HEK293 (cell line): ENCODE measurements at regions not wholly inside any gene's neighbourhood (a gene's known extent, or its start where the extent isn't known, plus 50 kb on each side); places are given as distances from the start of the nearest gene placed in this dataset.

ENCODE experiments used
- CTCF ChIA-PET: fragments of 350-600 bp; formaldehyde crosslinking; extraction: SDS; loops from one replicate; lab custom pipeline; 2021; ENCODE audit warnings: antibody characterized with exemption; lab: Yijun Ruan, JAX
- POLR2A ChIA-PET: fragments of 300-600 bp; formaldehyde crosslinking; extraction: SDS; loops from one replicate; lab custom pipeline; 2020; ENCODE audit warnings: antibody characterized with exemption, inconsistent platforms; lab: Yijun Ruan, JAX
- H3K27ac ChIP-seq: fragments of 200-500 bp; sonication (Bioruptor generic); 2 replicates; pipeline ENCODE4 v1.5.1; 2014; ENCODE audit warnings: low read depth, low read length, control low read depth, inconsistent platforms; ENCODE audit errors: extremely low read depth
- H3K36me3 ChIP-seq, 2 experiments: fragments of 200-500 bp in 1 of 2; sonication (Bioruptor generic) in 1 of 2; 1 replicate in 1 of 2; 2 replicates in 1 of 2; pipeline ENCODE4 v1.5.1; 2014 to 2017; ENCODE audit warnings: inconsistent platforms in 2 of 2, low read length in 2 of 2; ENCODE audit not compliant: control insufficient read depth in 2 of 2, insufficient read depth in 1 of 2
- H3K4me1 ChIP-seq: fragments of 200-500 bp; sonication (Bioruptor generic); 2 replicates; pipeline ENCODE4 v1.5.1; 2014; ENCODE audit warnings: mild to moderate bottlenecking, low read length, inconsistent platforms; ENCODE audit not compliant: control insufficient read depth, insufficient read depth
- H3K4me3 ChIP-seq: 2 replicates; pipeline ENCODE4 v1.5.1; 2011; ENCODE audit warnings: low read depth, mild to moderate bottlenecking, control low read depth, low read length, moderate library complexity
- H3K9me3 ChIP-seq: fragments of 200-500 bp; sonication (Bioruptor generic); 2 replicates; pipeline ENCODE4 v1.5.1; 2014; ENCODE audit warnings: low read depth, low read length, inconsistent platforms; ENCODE audit not compliant: control insufficient read depth, insufficient read depth
- FEZF1 ChIP-seq: fragments of 450-650 bp; formaldehyde crosslinking; IDR thresholded peaks from 2 replicates; pipeline ENCODE4 v1.5.1; 2016; ENCODE audit warnings: missing biosample characterization, missing genetic modification characterization
- KLF1 ChIP-seq: fragments of 450-650 bp; formaldehyde crosslinking; IDR thresholded peaks from 2 replicates; pipeline ENCODE4 v1.5.1; 2016; ENCODE audit warnings: missing biosample characterization, missing genetic modification characterization
- SCRT1 ChIP-seq: fragments of 450-650 bp; formaldehyde crosslinking; IDR thresholded peaks from 2 replicates; pipeline ENCODE4 v1.5.1; 2016; ENCODE audit warnings: missing biosample characterization, missing genetic modification characterization, borderline replicate concordance
- WT1 ChIP-seq: fragments of 450-650 bp; formaldehyde crosslinking; IDR thresholded peaks from 2 replicates; pipeline ENCODE4 v1.5.1; 2016; ENCODE audit warnings: missing biosample characterization, missing genetic modification characterization
- ZIC2 ChIP-seq: fragments of 450-650 bp; formaldehyde crosslinking; IDR thresholded peaks from 2 replicates; pipeline ENCODE4 v1.5.1; 2016; ENCODE audit warnings: missing biosample characterization, missing genetic modification characterization
- ZNF155 ChIP-seq: fragments of 450-650 bp; formaldehyde crosslinking; IDR thresholded peaks from 2 replicates; pipeline ENCODE4 v1.5.1; 2016; ENCODE audit warnings: missing biosample characterization, missing genetic modification characterization
- ZNF211 ChIP-seq: fragments of 450-650 bp; formaldehyde crosslinking; IDR thresholded peaks from 2 replicates; pipeline ENCODE4 v1.5.1; 2016; ENCODE audit warnings: low read depth, missing biosample characterization, missing genetic modification characterization
- ZNF223 ChIP-seq: fragments of 450-650 bp; formaldehyde crosslinking; IDR thresholded peaks from 2 replicates; pipeline ENCODE4 v1.5.1; 2016; ENCODE audit warnings: missing biosample characterization, missing genetic modification characterization
- ZNF354C ChIP-seq: fragments of 450-650 bp; formaldehyde crosslinking; IDR thresholded peaks from 2 replicates; pipeline ENCODE4 v1.5.1; 2016; ENCODE audit warnings: missing biosample characterization, missing genetic modification characterization, low read depth, borderline replicate concordance
- ZNF394 ChIP-seq: fragments of 450-650 bp; formaldehyde crosslinking; IDR thresholded peaks from 2 replicates; pipeline ENCODE4 v1.5.1; 2016; ENCODE audit warnings: missing biosample characterization, missing genetic modification characterization, mild to moderate bottlenecking, moderate library complexity, borderline replicate concordance
- ZNF555 ChIP-seq: fragments of 450-650 bp; formaldehyde crosslinking; conservative IDR thresholded peaks from 2 replicates; pipeline ENCODE4 v1.5.1; 2017; ENCODE audit warnings: missing biosample characterization, mild to moderate bottlenecking, missing genetic modification characterization, inconsistent platforms
- ZNF561 ChIP-seq: fragments of 450-650 bp; IDR thresholded peaks from 2 replicates; pipeline ENCODE4 v1.5.1; 2018; ENCODE audit warnings: missing biosample characterization, missing genetic modification characterization, borderline replicate concordance
- ZNF585B ChIP-seq: fragments of 450-650 bp; formaldehyde crosslinking; IDR thresholded peaks from 2 replicates; pipeline ENCODE4 v1.5.1; 2016; ENCODE audit warnings: missing biosample characterization, missing genetic modification characterization
- ZNF596 ChIP-seq: fragments of 450-650 bp; IDR thresholded peaks from 2 replicates; pipeline ENCODE4 v1.5.0; 2018; ENCODE audit warnings: missing biosample characterization, mild to moderate bottlenecking, missing genetic modification characterization, moderate library complexity
- ZNF747 ChIP-seq: fragments of 450-650 bp; formaldehyde crosslinking; IDR thresholded peaks from 2 replicates; pipeline ENCODE4 v1.5.1; 2016; ENCODE audit warnings: missing biosample characterization, missing genetic modification characterization
- ZNF830 ChIP-seq: fragments of 450-650 bp; IDR thresholded peaks from 2 replicates; pipeline ENCODE4 v1.5.0; 2018; ENCODE audit warnings: missing biosample characterization, missing genetic modification characterization, low read depth, mild to moderate bottlenecking, moderate library complexity
- TF ChIP-seq, protein P1 (sequence below): fragments of 450-650 bp; formaldehyde crosslinking; IDR thresholded peaks from 2 replicates; pipeline ENCODE4 v1.5.1; 2016; ENCODE audit warnings: missing biosample characterization, missing genetic modification characterization
- TF ChIP-seq, protein P2 (sequence below): fragments of 450-650 bp; formaldehyde crosslinking; IDR thresholded peaks from 2 replicates; pipeline ENCODE4 v1.5.1; 2016; ENCODE audit warnings: missing biosample characterization, missing genetic modification characterization, low read depth
- TF ChIP-seq, protein P3 (sequence below): fragments of 450-650 bp; formaldehyde crosslinking; IDR thresholded peaks from 2 replicates; pipeline ENCODE4 v1.5.1; 2016; ENCODE audit warnings: missing biosample characterization, missing genetic modification characterization
- TF ChIP-seq, protein P4 (sequence below): fragments of 450-650 bp; formaldehyde crosslinking; IDR thresholded peaks from 2 replicates; pipeline ENCODE4 v1.5.1; 2016; ENCODE audit warnings: missing biosample characterization, missing genetic modification characterization
- TF ChIP-seq, protein P5 (sequence below): sonication (generic); formaldehyde crosslinking; IDR thresholded peaks from 2 replicates; pipeline ENCODE4 v1.8.1; 2022; ENCODE audit warnings: mild to moderate bottlenecking, moderate library complexity, missing genetic modification reagents

DNA sequence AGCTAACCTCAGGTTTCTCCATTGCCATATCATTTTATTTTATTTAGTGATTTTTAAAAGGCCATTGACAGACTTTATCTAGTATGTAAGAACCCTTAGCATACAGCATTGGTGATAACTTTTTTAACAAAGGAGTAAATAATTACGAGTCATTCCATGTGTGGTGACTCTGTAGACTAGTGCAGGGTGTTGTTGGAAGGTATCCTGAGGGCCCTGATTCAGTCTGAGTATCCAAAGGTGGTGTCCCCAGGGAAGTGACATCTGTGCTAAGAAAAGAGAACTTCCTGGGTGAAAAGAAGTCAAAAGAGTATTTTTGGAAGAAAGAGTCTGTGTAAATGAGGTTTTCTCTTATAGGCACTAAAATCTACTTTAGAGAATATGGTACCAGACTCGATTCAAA, 308.4 kb downstream of the C7orf25 start:
- H3K36me3 ChIP-seq: no peaks in the 10 kb centered on the region
- TF ChIP-seq ZNF561 (tag by site-specific recombination) (no peak), ZNF747 (no peak), ZNF394 (tag by site-specific recombination) (no peak), ZNF155 (no peak), ZNF223 (tag by site-specific recombination) (no peak), ZNF555 (tag by site-specific recombination) (no peak), FEZF1 (tag by site-specific recombination) (no peak)
- no peak overlapping the region for H3K4me3 ChIP-seq
- H3K27ac ChIP-seq: no peak overlapping the region
- ChIA-PET POLR2A (no interaction called here), CTCF (interaction anchor here (0.6 kb wide), 1 partner anchor 13 kb away, joined by 3 read pairs; no protein-coding TSS in a partner anchor)
- no peaks in the 10 kb centered on the region for H3K4me1 ChIP-seq
- no peaks in the 10 kb centered on the region for H3K9me3 ChIP-seq

DNA sequence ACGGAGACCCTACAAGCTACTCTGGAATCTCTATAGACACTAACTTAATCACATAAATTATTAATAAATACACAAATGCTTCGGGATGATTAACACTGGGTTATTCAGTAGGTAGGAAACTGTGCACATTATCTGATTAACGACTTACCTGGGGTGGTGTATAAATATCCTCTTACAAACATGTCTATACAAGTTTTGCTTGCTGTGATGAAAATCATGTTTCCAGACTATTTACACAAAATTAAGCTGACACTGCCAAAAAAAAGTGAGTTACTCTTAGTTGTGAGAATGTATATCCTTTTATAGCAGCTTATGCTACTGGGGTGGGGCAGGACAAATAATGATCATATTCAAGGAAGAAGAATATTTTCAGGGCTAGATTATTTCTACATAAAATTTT, 314.6 kb downstream of the C7orf25 start:
- no peak overlapping the region for H3K4me3 ChIP-seq
- ChIA-PET CTCF (interaction anchor here (1.7 kb wide), 1 partner anchor 12 kb away, joined by 4 read pairs; no protein-coding TSS in a partner anchor), POLR2A (no interaction called here)
- H3K36me3 ChIP-seq: no peaks in the 10 kb centered on the region
- no peaks in the 10 kb centered on the region for H3K4me1 ChIP-seq
- H3K9me3 ChIP-seq: no peaks in the 10 kb centered on the region
- TF ChIP-seq KLF1 (no peak), WT1 (tag by site-specific recombination) (no peak)
- TF ChIP-seq, protein P1, sequence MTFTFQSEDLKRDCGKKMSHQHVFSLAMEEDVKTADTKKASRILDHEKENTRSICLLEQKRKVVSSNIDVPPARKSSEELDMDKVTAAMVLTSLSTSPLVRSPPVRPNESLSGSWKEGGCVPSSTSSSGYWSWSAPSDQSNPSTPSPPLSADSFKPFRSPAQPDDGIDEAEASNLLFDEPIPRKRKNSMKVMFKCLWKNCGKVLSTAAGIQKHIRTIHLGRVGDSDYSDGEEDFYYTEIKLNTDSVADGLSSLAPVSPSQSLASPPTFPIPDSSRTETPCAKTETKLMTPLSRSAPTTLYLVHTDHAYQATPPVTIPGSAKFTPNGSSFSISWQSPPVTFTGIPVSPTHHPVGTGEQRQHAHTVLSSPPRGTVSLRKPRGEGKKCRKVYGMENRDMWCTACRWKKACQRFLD (tag by site-specific recombination): no peak
- TF ChIP-seq, protein P2, sequence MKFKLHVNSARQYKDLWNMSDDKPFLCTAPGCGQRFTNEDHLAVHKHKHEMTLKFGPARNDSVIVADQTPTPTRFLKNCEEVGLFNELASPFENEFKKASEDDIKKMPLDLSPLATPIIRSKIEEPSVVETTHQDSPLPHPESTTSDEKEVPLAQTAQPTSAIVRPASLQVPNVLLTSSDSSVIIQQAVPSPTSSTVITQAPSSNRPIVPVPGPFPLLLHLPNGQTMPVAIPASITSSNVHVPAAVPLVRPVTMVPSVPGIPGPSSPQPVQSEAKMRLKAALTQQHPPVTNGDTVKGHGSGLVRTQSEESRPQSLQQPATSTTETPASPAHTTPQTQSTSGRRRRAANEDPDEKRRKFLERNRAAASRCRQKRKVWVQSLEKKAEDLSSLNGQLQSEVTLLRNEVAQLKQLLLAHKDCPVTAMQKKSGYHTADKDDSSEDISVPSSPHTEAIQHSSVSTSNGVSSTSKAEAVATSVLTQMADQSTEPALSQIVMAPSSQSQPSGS (tag by site-specific recombination): no peak
- H3K27ac ChIP-seq: no peak overlapping the region

DNA sequence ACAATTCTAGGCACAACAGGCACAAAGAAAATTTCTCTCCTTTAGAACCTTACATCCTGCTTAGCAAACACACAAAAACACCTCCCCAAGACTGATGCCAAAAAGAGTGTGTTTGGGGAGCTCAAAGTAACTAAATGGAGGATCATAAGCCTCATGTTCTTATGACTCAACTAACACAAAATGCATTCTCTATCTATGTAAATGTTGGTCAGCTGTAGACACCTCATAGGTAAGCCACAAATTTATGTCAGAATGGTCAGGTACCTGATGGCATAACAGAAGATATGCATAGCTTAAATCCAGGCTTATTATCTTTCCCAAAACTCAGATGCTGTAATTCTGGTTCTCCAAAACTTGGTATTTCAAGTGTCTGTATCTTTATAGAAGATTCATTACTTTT, 315.1 kb downstream of the C7orf25 start:
- Histone ChIP-seq H3K4me3 (no peak overlapping the region), H3K36me3 (no peaks in the 10 kb centered on the region), H3K4me1 (no peaks in the 10 kb centered on the region), H3K9me3 (no peaks in the 10 kb centered on the region), H3K27ac (no peak overlapping the region)
- no peak for TF ChIP-seq ZNF354C (tag by site-specific recombination)
- TF ChIP-seq, protein P3, sequence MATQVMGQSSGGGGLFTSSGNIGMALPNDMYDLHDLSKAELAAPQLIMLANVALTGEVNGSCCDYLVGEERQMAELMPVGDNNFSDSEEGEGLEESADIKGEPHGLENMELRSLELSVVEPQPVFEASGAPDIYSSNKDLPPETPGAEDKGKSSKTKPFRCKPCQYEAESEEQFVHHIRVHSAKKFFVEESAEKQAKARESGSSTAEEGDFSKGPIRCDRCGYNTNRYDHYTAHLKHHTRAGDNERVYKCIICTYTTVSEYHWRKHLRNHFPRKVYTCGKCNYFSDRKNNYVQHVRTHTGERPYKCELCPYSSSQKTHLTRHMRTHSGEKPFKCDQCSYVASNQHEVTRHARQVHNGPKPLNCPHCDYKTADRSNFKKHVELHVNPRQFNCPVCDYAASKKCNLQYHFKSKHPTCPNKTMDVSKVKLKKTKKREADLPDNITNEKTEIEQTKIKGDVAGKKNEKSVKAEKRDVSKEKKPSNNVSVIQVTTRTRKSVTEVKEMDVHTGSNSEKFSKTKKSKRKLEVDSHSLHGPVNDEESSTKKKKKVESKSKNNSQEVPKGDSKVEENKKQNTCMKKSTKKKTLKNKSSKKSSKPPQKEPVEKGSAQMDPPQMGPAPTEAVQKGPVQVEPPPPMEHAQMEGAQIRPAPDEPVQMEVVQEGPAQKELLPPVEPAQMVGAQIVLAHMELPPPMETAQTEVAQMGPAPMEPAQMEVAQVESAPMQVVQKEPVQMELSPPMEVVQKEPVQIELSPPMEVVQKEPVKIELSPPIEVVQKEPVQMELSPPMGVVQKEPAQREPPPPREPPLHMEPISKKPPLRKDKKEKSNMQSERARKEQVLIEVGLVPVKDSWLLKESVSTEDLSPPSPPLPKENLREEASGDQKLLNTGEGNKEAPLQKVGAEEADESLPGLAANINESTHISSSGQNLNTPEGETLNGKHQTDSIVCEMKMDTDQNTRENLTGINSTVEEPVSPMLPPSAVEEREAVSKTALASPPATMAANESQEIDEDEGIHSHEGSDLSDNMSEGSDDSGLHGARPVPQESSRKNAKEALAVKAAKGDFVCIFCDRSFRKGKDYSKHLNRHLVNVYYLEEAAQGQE: no peak
- TF ChIP-seq, protein P4, sequence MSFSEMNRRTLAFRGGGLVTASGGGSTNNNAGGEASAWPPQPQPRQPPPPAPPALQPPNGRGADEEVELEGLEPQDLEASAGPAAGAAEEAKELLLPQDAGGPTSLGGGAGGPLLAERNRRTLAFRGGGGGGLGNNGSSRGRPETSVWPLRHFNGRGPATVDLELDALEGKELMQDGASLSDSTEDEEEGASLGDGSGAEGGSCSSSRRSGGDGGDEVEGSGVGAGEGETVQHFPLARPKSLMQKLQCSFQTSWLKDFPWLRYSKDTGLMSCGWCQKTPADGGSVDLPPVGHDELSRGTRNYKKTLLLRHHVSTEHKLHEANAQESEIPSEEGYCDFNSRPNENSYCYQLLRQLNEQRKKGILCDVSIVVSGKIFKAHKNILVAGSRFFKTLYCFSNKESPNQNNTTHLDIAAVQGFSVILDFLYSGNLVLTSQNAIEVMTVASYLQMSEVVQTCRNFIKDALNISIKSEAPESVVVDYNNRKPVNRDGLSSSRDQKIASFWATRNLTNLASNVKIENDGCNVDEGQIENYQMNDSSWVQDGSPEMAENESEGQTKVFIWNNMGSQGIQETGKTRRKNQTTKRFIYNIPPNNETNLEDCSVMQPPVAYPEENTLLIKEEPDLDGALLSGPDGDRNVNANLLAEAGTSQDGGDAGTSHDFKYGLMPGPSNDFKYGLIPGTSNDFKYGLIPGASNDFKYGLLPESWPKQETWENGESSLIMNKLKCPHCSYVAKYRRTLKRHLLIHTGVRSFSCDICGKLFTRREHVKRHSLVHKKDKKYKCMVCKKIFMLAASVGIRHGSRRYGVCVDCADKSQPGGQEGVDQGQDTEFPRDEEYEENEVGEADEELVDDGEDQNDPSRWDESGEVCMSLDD (tag by site-specific recombination): no peak
- no peak for TF ChIP-seq ZNF830 (tag by site-specific recombination)
- TF ChIP-seq ZNF211 (tag by site-specific recombination): no peak
- TF ChIP-seq ZIC2: no peak
- no peak for TF ChIP-seq ZNF585B
- TF ChIP-seq, protein P5, sequence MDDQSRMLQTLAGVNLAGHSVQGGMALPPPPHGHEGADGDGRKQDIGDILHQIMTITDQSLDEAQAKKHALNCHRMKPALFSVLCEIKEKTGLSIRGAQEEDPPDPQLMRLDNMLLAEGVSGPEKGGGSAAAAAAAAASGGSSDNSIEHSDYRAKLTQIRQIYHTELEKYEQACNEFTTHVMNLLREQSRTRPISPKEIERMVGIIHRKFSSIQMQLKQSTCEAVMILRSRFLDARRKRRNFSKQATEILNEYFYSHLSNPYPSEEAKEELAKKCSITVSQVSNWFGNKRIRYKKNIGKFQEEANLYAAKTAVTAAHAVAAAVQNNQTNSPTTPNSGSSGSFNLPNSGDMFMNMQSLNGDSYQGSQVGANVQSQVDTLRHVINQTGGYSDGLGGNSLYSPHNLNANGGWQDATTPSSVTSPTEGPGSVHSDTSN: no peak
- TF ChIP-seq ZNF596 (tag by site-specific recombination): no peak
- TF ChIP-seq SCRT1 (tag by site-specific recombination): no peak
- POLR2A ChIA-PET: interaction anchor here (0.5 kb wide), 1 partner anchor 134 kb away, joined by 3 read pairs; no protein-coding TSS in a partner anchor
- CTCF ChIA-PET: interaction anchor here (1.7 kb wide), 1 partner anchor 13 kb away, joined by 4 read pairs; no protein-coding TSS in a partner anchor
